HEK293 (cell line): ENCODE measurements at regions not wholly inside any gene's neighbourhood (a gene's known extent, or its start where the extent isn't known, plus 50 kb on each side); places are given as distances from the start of the nearest gene placed in this dataset.

ENCODE experiments used
- ZBTB8A ChIP-seq: fragments of 450-650 bp; formaldehyde crosslinking; IDR thresholded peaks from 2 replicates; pipeline ENCODE4 v1.5.1; 2016; ENCODE audit warnings: missing biosample characterization, missing genetic modification characterization
- TF ChIP-seq, protein P1 (sequence below): fragments of 450-650 bp; formaldehyde crosslinking; IDR thresholded peaks from 2 replicates; pipeline ENCODE4 v1.5.1; 2017; ENCODE audit warnings: missing biosample characterization, missing genetic modification characterization

DNA sequence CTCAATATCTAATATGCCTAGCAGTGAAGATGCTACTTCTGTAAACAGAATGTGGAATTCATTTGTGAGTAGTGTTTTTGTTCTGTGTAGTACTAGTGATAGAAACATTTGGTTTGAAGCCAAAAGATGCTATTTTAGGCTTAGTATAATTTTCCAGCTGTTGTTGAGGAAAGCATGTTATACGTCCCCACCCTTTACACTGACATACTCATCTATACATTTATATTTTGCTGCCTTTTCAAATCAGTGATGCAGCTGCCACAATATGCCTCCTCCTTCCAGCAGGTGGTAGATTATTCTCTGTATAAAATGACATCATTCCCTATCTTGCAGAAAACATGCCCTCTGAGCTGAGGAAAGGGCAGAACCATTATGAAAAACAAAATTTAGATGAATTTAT, 1217.6 kb upstream of the GJE1 start:
- TF ChIP-seq, protein P1, sequence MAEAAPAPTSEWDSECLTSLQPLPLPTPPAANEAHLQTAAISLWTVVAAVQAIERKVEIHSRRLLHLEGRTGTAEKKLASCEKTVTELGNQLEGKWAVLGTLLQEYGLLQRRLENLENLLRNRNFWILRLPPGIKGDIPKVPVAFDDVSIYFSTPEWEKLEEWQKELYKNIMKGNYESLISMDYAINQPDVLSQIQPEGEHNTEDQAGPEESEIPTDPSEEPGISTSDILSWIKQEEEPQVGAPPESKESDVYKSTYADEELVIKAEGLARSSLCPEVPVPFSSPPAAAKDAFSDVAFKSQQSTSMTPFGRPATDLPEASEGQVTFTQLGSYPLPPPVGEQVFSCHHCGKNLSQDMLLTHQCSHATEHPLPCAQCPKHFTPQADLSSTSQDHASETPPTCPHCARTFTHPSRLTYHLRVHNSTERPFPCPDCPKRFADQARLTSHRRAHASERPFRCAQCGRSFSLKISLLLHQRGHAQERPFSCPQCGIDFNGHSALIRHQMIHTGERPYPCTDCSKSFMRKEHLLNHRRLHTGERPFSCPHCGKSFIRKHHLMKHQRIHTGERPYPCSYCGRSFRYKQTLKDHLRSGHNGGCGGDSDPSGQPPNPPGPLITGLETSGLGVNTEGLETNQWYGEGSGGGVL (tag by site-specific recombination): no peak
- TF ChIP-seq ZBTB8A: no peak
